DOHH2 (cell line): ENCODE measurements at regions not wholly inside any gene's neighbourhood (a gene's known extent, or its start where the extent isn't known, plus 50 kb on each side); places are given as distances from the start of the nearest gene placed in this dataset.

Experiments
- CTCF ChIP-seq: fragments of 200-600 bp; sonication (generic); IDR thresholded peaks from one replicate; pipeline ENCODE4 v1.5.1; 2014; ENCODE audit warnings: antibody characterized with exemption, mild to moderate bottlenecking, low read depth, low read length; ENCODE audit not compliant: poor library complexity, severe bottlenecking
- EZH2phosphoT487 ChIP-seq: fragments of 200-600 bp; sonication (generic); IDR thresholded peaks from 2 replicates; pipeline ENCODE4 v1.6.1; 2017; ENCODE audit warnings: borderline replicate concordance, mild to moderate bottlenecking, antibody characterized with exemption, low read length, moderate library complexity, mixed read lengths

GRCh38 chr6:148240861-148241477 lies 101.7 kb upstream of the SASH1 start:
- no peak for TF ChIP-seq CTCF
- no peak for TF ChIP-seq EZH2phosphoT487
